ENCODE measurements at regions not wholly inside any gene's neighbourhood (a gene's known extent, or its start where the extent isn't known, plus 50 kb on each side); places are given as distances from the start of the nearest gene placed in this dataset.

DNA sequence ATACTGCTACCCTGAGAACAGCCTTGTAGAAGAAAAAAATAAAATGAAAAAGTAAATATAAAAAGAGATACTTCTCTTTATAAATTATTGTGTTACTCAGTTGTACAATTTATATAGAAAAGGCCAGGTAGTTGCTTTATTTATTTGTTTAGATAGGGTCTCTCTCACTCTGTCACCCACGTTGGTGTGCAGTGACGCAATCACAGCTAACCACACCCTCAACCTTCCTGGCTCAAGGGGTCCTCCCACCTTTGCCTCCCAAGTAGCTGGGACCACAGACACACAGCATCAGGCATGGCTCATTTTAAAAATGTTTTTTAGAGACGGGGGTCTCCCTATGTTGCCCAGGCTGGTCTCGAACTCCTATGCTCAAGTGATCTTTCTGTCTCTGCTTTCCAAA is 175.4 kb upstream of the PZP start:
- H3K9me3 Mint-ChIP-seq = no peaks in the 10 kb centered on the region
- intact Hi-C loops (cut with DNase I, micrococcal nuclease) = no loop called here

DNA sequence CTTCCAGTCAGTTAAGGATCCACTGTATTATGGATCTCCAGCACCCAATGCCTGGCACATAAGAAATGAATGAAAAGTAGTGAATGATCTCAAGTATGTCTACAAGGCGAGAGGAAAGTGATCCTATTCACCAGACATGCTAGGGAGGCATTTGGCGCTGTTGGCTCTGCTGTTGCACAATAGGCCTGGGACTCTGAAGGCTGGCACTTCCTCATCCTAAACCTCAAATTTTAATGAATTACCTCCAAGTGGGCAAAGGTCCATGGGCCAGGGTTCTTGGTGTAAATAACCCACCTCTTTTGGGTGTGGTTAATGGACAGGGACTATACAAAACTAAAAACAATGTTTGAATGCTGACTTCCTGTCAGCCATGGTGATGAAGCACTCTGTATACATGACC is 173.4 kb upstream of the PZP start:
- no peaks in the 10 kb centered on the region for H3K9me3 ChIP-seq (ENCODE audit: control insufficient read depth in 1 of 2, insufficient read depth in 1 of 2, low read length in 2 of 2)
- no peak overlapping the region for H3K27ac ChIP-seq (ENCODE audit: low read depth in 1 of 2, low read length in 2 of 2)
- H3K4me1 Mint-ChIP-seq (ENCODE audit: low read depth) = peaks cover 14% of the 10 kb centered on the region
- ATAC-seq (ENCODE audit: poor library complexity) = no peak
- no peak overlapping the region for H3K27ac Mint-ChIP-seq
- H3K36me3 Mint-ChIP-seq (ENCODE audit: low read depth) = no peaks in the 10 kb centered on the region
- no peak overlapping the region for H3K4me3 ChIP-seq (ENCODE audit: low read length)
- intact Hi-C loops (cut with DNase I, micrococcal nuclease) = no loop called here
- H3K36me3 ChIP-seq (ENCODE audit: insufficient read depth, low read length) = no peaks in the 10 kb centered on the region
- H3K4me3 Mint-ChIP-seq = no peak overlapping the region
- H3K27me3 ChIP-seq (ENCODE audit: control insufficient read depth in 1 of 2, insufficient read depth in 2 of 2, low read length in 2 of 2) = no peaks in the 10 kb centered on the region
- H3K4me1 ChIP-seq (ENCODE audit: insufficient read depth, low read length) = no peaks in the 10 kb centered on the region
- CTCF ChIA-PET = no interaction called here
- POLR2A ChIA-PET = no interaction called here
- H3K27me3 Mint-ChIP-seq = no peaks in the 10 kb centered on the region
- no peaks in the 10 kb centered on the region for H3K9me3 Mint-ChIP-seq
- TF ChIP-seq, protein P1, sequence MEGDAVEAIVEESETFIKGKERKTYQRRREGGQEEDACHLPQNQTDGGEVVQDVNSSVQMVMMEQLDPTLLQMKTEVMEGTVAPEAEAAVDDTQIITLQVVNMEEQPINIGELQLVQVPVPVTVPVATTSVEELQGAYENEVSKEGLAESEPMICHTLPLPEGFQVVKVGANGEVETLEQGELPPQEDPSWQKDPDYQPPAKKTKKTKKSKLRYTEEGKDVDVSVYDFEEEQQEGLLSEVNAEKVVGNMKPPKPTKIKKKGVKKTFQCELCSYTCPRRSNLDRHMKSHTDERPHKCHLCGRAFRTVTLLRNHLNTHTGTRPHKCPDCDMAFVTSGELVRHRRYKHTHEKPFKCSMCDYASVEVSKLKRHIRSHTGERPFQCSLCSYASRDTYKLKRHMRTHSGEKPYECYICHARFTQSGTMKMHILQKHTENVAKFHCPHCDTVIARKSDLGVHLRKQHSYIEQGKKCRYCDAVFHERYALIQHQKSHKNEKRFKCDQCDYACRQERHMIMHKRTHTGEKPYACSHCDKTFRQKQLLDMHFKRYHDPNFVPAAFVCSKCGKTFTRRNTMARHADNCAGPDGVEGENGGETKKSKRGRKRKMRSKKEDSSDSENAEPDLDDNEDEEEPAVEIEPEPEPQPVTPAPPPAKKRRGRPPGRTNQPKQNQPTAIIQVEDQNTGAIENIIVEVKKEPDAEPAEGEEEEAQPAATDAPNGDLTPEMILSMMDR (IDR thresholded peaks at IDR 0.05) = no peak
- DNase-seq = no peak

More for the DNA sequence above, 175.4 kb upstream of the PZP start:
- ChIA-PET CTCF (no interaction called here), POLR2A (no interaction called here)
- Mint-ChIP-seq H3K4me3 (no peak overlapping the region), H3K4me1 (ENCODE audit: low read depth) (peaks cover 31% of the 10 kb centered on the region), H3K27me3 (no peaks in the 10 kb centered on the region), H3K27ac (no peak overlapping the region), H3K36me3 (ENCODE audit: low read depth) (no peaks in the 10 kb centered on the region)
- TF ChIP-seq, protein P1 (IDR thresholded peaks at IDR 0.05) = no peak
- Histone ChIP-seq H3K4me3 (ENCODE audit: low read length) (no peak overlapping the region), H3K27me3 (ENCODE audit: control insufficient read depth in 1 of 2, insufficient read depth in 2 of 2, low read length in 2 of 2) (no peaks in the 10 kb centered on the region), H3K9me3 (ENCODE audit: control insufficient read depth in 1 of 2, insufficient read depth in 1 of 2, low read length in 2 of 2) (no peaks in the 10 kb centered on the region), H3K27ac (ENCODE audit: low read depth in 1 of 2, low read length in 2 of 2) (no peak overlapping the region), H3K36me3 (ENCODE audit: insufficient read depth, low read length) (no peaks in the 10 kb centered on the region), H3K4me1 (ENCODE audit: insufficient read depth, low read length) (peaks cover 6% of the 10 kb centered on the region)
- no peak for DNase-seq
- ATAC-seq (ENCODE audit: poor library complexity) = no peak

DNA sequence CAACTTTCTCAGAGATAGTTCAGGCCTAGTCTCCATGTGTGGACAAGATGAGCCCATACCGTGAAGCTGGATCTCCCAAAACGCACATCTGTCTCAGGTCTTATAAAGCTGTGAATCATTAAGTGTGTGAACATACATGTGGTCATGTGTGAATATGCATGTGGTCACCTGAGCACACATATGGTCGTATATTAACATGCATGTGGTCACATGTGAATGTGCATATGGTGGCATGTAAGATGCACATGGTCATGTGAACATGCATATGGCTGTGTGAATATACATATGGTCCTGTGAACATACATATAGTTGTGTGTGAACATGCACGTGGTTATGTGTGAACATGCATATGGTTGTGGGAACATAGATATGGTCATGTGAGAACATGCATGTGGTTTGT is 172.5 kb upstream of the PZP start:
- no peak overlapping the region for H3K27ac Mint-ChIP-seq
- Histone ChIP-seq H3K36me3 (ENCODE audit: insufficient read depth, low read length) (no peaks in the 10 kb centered on the region), H3K4me3 (ENCODE audit: low read length) (no peak overlapping the region), H3K4me1 (ENCODE audit: insufficient read depth, low read length) (no peaks in the 10 kb centered on the region), H3K27ac (ENCODE audit: low read depth in 1 of 2, low read length in 2 of 2) (no peak overlapping the region), H3K27me3 (ENCODE audit: control insufficient read depth in 1 of 2, insufficient read depth in 2 of 2, low read length in 2 of 2) (no peaks in the 10 kb centered on the region), H3K9me3 (ENCODE audit: control insufficient read depth in 1 of 2, insufficient read depth in 1 of 2, low read length in 2 of 2) (no peaks in the 10 kb centered on the region)
- POLR2A ChIA-PET = no interaction called here
- CTCF ChIA-PET = no interaction called here
- DNase-seq = no peak
- TF ChIP-seq, protein P1 (IDR thresholded peaks at IDR 0.05) = no peak
- peaks cover 9% of the 10 kb centered on the region for H3K4me1 Mint-ChIP-seq (ENCODE audit: low read depth)
- no peaks in the 10 kb centered on the region for H3K36me3 Mint-ChIP-seq (ENCODE audit: low read depth)
- no peak overlapping the region for H3K4me3 Mint-ChIP-seq
- intact Hi-C loops (cut with DNase I, micrococcal nuclease) = no loop called here
- no peak for ATAC-seq (ENCODE audit: poor library complexity)
- H3K9me3 Mint-ChIP-seq = no peaks in the 10 kb centered on the region
- no peaks in the 10 kb centered on the region for H3K27me3 Mint-ChIP-seq

All from CD4-positive, alpha-beta T cell (primary cell).